Spleen (tissue), 11 donors: ENCODE measurements at regions not wholly inside any gene's neighbourhood (a gene's known extent, or its start where the extent isn't known, plus 50 kb on each side); places are given as distances from the start of the nearest gene placed in this dataset.

ENCODE experiments used
- DNase-seq: peaks from one replicate; pipeline ENCODE4 v3.0.0-alpha.2; 2020
- H3K27ac ChIP-seq, 8 donors: fragments of 200-600 bp; sonication (generic) in 7 of 8; 1 replicate in 4 of 8; 2 replicates in 4 of 8; pipeline versions ENCODE4 v1.5.0 to v1.8.0; 2016 to 2021; ENCODE audit warnings: inconsistent platforms in 4 of 8, mild to moderate bottlenecking in 4 of 8, moderate library complexity in 1 of 8
- H3K27me3 ChIP-seq, 7 donors: fragments of 200-600 bp; sonication (generic) in 6 of 7; replicated peaks in 1 of 7; 1 replicate in 4 of 7; 2 replicates in 3 of 7; pipeline versions ENCODE4 v1.5.0 to v1.8.0; 2016 to 2021; ENCODE audit warnings: inconsistent platforms in 3 of 7, mild to moderate bottlenecking in 1 of 7
- H3K36me3 ChIP-seq, 6 donors: fragments of 200-600 bp; sonication (generic) in 5 of 6; 1 replicate in 4 of 6; 2 replicates in 2 of 6; pipeline versions ENCODE4 v1.5.0 to v1.8.0; 2016 to 2021; ENCODE audit warnings: inconsistent platforms in 2 of 6
- H3K4me1 ChIP-seq, 6 donors: fragments of 200-600 bp; sonication (generic) in 5 of 6; 1 replicate in 3 of 6; 2 replicates in 3 of 6; pipeline versions ENCODE4 v1.5.0 to v1.8.0; 2016 to 2021; ENCODE audit warnings: inconsistent platforms in 3 of 6
- H3K4me3 ChIP-seq, 8 donors: fragments of 200-600 bp; sonication (generic) in 7 of 8; 1 replicate in 4 of 8; 2 replicates in 4 of 8; pipeline versions ENCODE4 v1.5.0 to v1.8.0; 2016 to 2021; ENCODE audit warnings: inconsistent platforms in 4 of 8, mild to moderate bottlenecking in 4 of 8, moderate library complexity in 2 of 8
- H3K9me3 ChIP-seq, 8 donors: fragments of 200-600 bp; sonication (generic) in 7 of 8; 1 replicate in 4 of 8; 2 replicates in 4 of 8; pipeline versions ENCODE4 v1.5.0 to v1.8.0; 2016 to 2021; ENCODE audit warnings: inconsistent platforms in 4 of 8
- POLR2A ChIP-seq, 3 donors: fragments of 450-650 bp; IDR thresholded peaks; one replicate each; pipeline ENCODE4 v1.5.1; 2017; ENCODE audit warnings: antibody characterized with exemption in 3 of 3, mild to moderate bottlenecking in 1 of 3
- POLR2AphosphoS5 ChIP-seq, 3 donors: sonication (generic); formaldehyde crosslinking; IDR thresholded peaks; one replicate each; pipeline ENCODE4 v1.5.1; 2017; ENCODE audit warnings: antibody characterized with exemption in 3 of 3
- WGBS, 5 donors: extraction: QIAGEN DNeasy Blood & Tissue Kit in 3 of 5; methylation state at CpG; one replicate each; pipeline versions ENCODE4 v1.1.5 to v1.1.7; 2013 to 2018; 5-methylcytosine and 5-hydroxymethylcytosine counted together
- intact Hi-C: fragments of 100-400 bp; cut with DNase I; formaldehyde crosslinking; loops from one replicate; pipeline ENCODE4 v1.15.0; 2023; ENCODE audit warnings: low total_unique reads
- TF ChIP-seq, protein P1 (sequence below), 11 experiments: fragments of 200-600 bp in 7 of 11; fragments of 450-650 bp in 4 of 11; sonication (generic) in 4 of 11; IDR thresholded peaks in 8 of 11; conservative IDR thresholded peaks in 3 of 11; 1 replicate in 7 of 11; 2 replicates in 4 of 11; pipeline versions ENCODE4 v1.4.0 to v1.8.0; 2016 to 2021; ENCODE audit warnings: antibody characterized with exemption in 11 of 11, inconsistent platforms in 4 of 11, mild to moderate bottlenecking in 1 of 11
- donor health status: healthy with polysubstance abuse.
- donor health status: DM: no; HTN: no; CAD: no; lungs with moderate emphysema.
- donor health status: DM: no; HTN: no; CAD: no.
- donor health status: Bipolar disorder and iron deficiency.
- donor health status: healthy.
- donor health status: DM: no; HTN: no; CAD: no.
- donor health status: DM: yes; HTN: yes; CAD: no.

DNA sequence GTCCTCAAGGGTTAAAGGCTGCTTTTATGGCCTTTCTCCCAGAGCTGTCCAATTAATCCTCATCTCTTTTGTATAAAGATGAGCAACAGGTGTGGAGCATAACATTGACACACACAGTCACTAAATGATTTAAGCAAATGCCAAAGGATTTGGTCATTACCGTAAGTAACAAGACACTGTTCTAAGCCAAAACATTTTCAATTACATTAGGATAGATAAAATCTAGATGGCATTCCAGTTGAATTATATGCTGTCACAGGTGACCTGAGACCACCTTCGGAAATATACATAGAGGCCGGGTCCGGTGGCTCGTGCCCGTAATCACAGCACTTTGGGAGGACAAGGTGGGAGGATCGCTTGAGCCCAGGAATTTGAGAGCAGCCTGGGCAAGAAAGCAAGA is 105.3 kb upstream of the UBE3A start:
- H3K9me3 ChIP-seq = peaks cover 0 to 10% (median 0%) of the 10 kb centered on the region in 8 donors
- H3K27me3 ChIP-seq = no peaks in the 10 kb centered on the region
- intact Hi-C loops = no loop called here
- no peak overlapping the region for H3K27ac ChIP-seq
- no peaks in the 10 kb centered on the region for H3K4me1 ChIP-seq
- TF ChIP-seq, protein P1, sequence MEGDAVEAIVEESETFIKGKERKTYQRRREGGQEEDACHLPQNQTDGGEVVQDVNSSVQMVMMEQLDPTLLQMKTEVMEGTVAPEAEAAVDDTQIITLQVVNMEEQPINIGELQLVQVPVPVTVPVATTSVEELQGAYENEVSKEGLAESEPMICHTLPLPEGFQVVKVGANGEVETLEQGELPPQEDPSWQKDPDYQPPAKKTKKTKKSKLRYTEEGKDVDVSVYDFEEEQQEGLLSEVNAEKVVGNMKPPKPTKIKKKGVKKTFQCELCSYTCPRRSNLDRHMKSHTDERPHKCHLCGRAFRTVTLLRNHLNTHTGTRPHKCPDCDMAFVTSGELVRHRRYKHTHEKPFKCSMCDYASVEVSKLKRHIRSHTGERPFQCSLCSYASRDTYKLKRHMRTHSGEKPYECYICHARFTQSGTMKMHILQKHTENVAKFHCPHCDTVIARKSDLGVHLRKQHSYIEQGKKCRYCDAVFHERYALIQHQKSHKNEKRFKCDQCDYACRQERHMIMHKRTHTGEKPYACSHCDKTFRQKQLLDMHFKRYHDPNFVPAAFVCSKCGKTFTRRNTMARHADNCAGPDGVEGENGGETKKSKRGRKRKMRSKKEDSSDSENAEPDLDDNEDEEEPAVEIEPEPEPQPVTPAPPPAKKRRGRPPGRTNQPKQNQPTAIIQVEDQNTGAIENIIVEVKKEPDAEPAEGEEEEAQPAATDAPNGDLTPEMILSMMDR (IDR thresholded peaks at IDR 0.05 in 8 of 11, conservative IDR thresholded peaks at IDR 0.05 in 3 of 11) = no peak
- TF ChIP-seq POLR2A (IDR thresholded peaks at IDR 0.05) = no peak
- WGBS, 5 donors = 91 to 98% (median 96%) methylated on average over 7 of the region's 7 CpGs
- no peaks in the 10 kb centered on the region for H3K36me3 ChIP-seq
- H3K4me3 ChIP-seq = no peak overlapping the region
- DNase-seq = no peak

DNA sequence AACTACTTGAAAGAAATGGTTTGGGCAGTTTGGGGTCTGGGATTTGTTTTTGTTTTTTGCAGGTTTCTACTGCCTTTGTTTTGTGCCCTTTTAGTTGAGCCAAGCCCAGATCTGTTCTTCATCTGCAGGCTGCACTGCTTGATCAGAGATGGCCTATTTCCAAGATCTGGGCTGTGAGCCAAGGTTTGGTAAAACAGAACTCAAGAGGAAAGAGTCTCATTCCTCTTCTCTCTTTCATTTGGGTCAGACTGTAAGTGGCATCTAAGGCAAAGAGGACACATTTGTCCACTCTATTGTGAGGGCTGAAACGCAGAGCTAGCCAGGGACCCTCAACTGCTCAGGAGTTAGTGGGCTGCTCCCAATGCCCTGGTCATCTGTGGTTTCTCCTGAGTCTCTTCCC is 104.4 kb upstream of the UBE3A start:
- Histone ChIP-seq H3K4me3 (no peak overlapping the region), H3K27ac (no peak overlapping the region), H3K9me3 (peaks cover 0 to 10% (median 0%) of the 10 kb centered on the region in 8 donors), H3K4me1 (no peaks in the 10 kb centered on the region), H3K36me3 (no peaks in the 10 kb centered on the region), H3K27me3 (no peaks in the 10 kb centered on the region)
- no peak for TF ChIP-seq POLR2A (IDR thresholded peaks at IDR 0.05)
- TF ChIP-seq POLR2AphosphoS5 (IDR thresholded peaks at IDR 0.05) = no peak
- TF ChIP-seq, protein P1 (IDR thresholded peaks at IDR 0.05 in 8 of 11, conservative IDR thresholded peaks at IDR 0.05 in 3 of 11) = no peak
- no peak for DNase-seq
- intact Hi-C loops = no loop called here
- 39 to 69% (median 59%) methylated on average over 1 of the region's 1 CpG for WGBS, 5 donors

DNA sequence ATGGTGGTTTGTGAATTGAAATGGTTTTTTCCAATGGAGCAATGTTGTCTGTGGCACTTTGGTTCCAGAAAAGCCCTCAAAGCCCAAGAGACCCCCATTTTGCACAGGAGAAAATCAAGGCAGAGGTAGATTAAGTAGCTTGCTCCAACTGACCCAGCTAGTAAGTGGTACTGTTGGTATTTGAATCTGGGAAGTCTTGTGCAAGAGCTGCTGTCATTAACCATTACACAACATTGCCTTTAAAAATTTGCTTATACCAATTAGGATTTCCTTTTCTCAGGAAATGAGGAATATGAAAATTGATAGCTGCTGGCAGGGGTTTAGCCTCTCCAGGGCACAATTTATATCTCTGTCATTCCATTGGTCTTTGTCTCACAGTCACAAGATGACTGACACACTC is 102.4 kb upstream of the UBE3A start:
- intact Hi-C loops = no loop called here
- Histone ChIP-seq H3K4me3 (no peak overlapping the region), H3K36me3 (no peaks in the 10 kb centered on the region), H3K27ac (no peak overlapping the region), H3K4me1 (no peaks in the 10 kb centered on the region), H3K27me3 (no peaks in the 10 kb centered on the region), H3K9me3 (peaks cover 0 to 1% (median 0%) of the 10 kb centered on the region in 8 donors)
- TF ChIP-seq POLR2AphosphoS5 (IDR thresholded peaks at IDR 0.05) (no peak), POLR2A (IDR thresholded peaks at IDR 0.05) (no peak)
- TF ChIP-seq, protein P1 (IDR thresholded peaks at IDR 0.05 in 8 of 11, conservative IDR thresholded peaks at IDR 0.05 in 3 of 11) = no peak
- DNase-seq = no peak

DNA sequence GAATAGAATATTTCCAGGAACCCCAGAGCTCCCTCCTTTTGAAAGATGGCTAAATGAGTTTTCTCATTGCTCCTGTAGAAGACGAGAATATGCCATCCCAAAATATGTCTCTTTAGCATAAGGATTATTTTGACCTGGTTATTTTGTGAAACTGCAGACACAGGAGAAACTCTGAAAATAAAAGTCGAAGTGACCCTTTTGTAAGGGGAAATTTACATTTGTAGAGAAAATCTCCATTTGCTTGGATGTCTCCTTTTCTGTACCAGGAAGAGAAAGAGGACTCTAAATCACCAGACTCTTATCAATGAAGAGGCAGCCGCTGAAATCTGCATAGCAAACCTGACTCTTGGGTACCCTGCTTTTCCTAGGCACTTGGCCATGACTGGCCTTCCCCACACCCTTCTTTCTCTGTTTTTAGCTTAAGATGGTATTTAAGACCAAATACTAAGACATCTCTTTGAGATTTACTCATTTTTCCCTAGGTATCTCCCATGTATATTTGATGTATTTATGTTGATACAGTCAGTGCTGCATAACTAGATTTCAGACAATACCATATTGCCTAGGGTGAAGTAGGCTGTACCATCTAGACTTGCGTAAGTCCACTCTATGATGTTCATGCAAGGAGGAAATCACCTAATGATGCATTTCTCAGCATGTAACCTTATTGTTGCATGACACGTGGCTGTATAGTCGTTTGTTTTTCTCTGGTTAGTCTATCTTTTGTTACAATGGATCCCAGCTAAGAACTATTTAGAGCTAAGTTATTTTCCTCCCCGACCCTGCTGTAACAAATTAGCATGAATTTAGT is 98.2 kb upstream of the UBE3A start:
- TF ChIP-seq, protein P1 (IDR thresholded peaks at IDR 0.05 in 8 of 11, conservative IDR thresholded peaks at IDR 0.05 in 3 of 11) = no peak
- TF ChIP-seq POLR2A (IDR thresholded peaks at IDR 0.05) = no peak
- TF ChIP-seq POLR2AphosphoS5 (IDR thresholded peaks at IDR 0.05) = no peak
- no peaks in the 10 kb centered on the region for H3K36me3 ChIP-seq
- H3K4me1 ChIP-seq = no peaks in the 10 kb centered on the region
- no peaks in the 10 kb centered on the region for H3K27me3 ChIP-seq
- 66 to 76% (median 72%) methylated on average over 7 of the region's 7 CpGs for WGBS, 5 donors
- no peak for DNase-seq
- intact Hi-C loops = no loop called here
- peaks cover 0 to 16% (median 0%) of the 10 kb centered on the region in 8 donors for H3K9me3 ChIP-seq
- no peak overlapping the region for H3K27ac ChIP-seq
- no peak overlapping the region for H3K4me3 ChIP-seq
